ENCODE measurements at regions not wholly inside any gene's neighbourhood (a gene's known extent, or its start where the extent isn't known, plus 50 kb on each side); places are given as distances from the start of the nearest gene placed in this dataset.

DNA sequence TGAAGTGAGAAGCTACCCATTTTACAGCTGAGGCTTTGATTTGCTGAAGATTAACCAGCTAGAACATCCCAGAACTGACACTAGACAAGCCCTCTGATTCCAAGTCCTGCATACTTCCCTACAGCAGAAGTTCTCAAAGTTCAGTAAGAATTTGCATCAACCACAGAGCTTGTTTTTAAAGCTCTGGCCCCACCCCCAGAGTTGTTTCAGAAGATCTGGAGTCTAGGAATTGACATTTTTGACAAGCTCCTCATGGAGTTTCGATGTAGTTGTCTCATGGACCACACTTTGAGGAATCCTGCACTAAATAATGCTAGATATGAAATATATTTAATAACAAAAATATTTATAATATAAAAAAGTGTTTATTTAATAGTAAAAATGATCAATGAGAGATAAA is 120.3 kb upstream of the ADAMTS18 start:
- TF ChIP-seq ZNF615 (CRISPR knock-in tag; IDR thresholded peaks at IDR 0.05; ENCODE audit: borderline replicate concordance) (no peak), ZNF530 (CRISPR knock-in tag; IDR thresholded peaks at IDR 0.05; ENCODE audit: low read depth) (no peak), MLX (CRISPR knock-in tag; IDR thresholded peaks at IDR 0.05) (no peak), SP1 (IDR thresholded peaks at IDR 0.05) (no peak), SP1 (CRISPR knock-in tag; IDR thresholded peaks at IDR 0.05) (no peak), RAD21 (CRISPR knock-in tag; IDR thresholded peaks at IDR 0.05) (no peak), HNF1B (CRISPR knock-in tag; IDR thresholded peaks at IDR 0.05) (no peak), ZNF879 (CRISPR knock-in tag; IDR thresholded peaks at IDR 0.05) (no peak), MXI1 (IDR thresholded peaks at IDR 0.05; ENCODE audit: borderline replicate concordance, low read depth, low read length) (no peak), TARDBP (CRISPR knock-in tag; IDR thresholded peaks at IDR 0.05) (no peak), ZNF260 (CRISPR knock-in tag; IDR thresholded peaks at IDR 0.05; ENCODE audit: borderline replicate concordance, low read depth) (no peak), TBL1XR1 (IDR thresholded peaks at IDR 0.05; ENCODE audit: borderline replicate concordance, low read length, partially characterized antibody) (no peak)

All from HepG2 (cell line).